ENCODE measurements at regions not wholly inside any gene's neighbourhood (a gene's known extent, or its start where the extent isn't known, plus 50 kb on each side); places are given as distances from the start of the nearest gene placed in this dataset.

DNA sequence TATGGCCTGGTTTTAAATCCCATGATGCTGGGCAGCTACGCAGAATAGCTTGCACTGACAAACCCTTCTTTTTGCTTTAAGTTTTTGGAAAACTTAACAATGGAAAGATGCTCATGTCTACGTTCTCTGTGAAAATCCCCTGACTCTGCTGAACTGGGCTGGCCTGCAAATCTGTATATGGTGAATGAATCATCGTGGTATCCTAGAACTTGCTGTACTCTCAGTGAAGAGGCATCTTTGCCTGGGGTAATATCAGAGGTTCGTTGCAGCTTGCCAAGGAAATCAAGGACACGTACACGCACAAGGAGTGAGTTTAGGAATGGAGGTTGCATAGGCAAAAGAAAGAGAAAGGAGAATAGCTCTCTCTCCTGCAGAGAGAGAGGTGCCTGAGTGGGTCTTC is 382.0 kb upstream of the ADARB2 start:
- no peak overlapping the region for H2BK20ac ChIP-seq (ENCODE audit: low read depth, low read length)
- in situ Hi-C loops (cut with MboI; ENCODE audit: low sequenced_read_pairs) (no loop called here), intact Hi-C loops (cut with micrococcal nuclease) (no loop called here), dilution Hi-C loops (cut with HindIII; ENCODE audit: low sequenced_read_pairs, unreplicated experiment) (no loop called here)
- CTCF ChIA-PET, result no interaction called here
- DNase-seq, result no peak
- H3K56ac ChIP-seq (ENCODE audit: extremely low read depth, insufficient read depth, low read length), result no peak overlapping the region
- H2AK9ac ChIP-seq (replicated peaks; ENCODE audit: low read depth, low read length, poor library complexity), result no peak overlapping the region
- H3K9me3 ChIP-seq (ENCODE audit: control insufficient read depth, insufficient read depth, low read length), result peaks cover 28% of the 10 kb centered on the region
- no peak overlapping the region for H3K23ac ChIP-seq (ENCODE audit: low read depth, low read length)
- no peak overlapping the region for H4K91ac ChIP-seq (ENCODE audit: insufficient read depth, low read depth, low read length)
- H3K79me1 ChIP-seq (ENCODE audit: low read depth in 1 of 2, low read length in 2 of 2), result no peaks in the 10 kb centered on the region
- TF ChIP-seq RAD21 (IDR thresholded peaks at IDR 0.05; ENCODE audit: low read length) (no peak), RFX5 (IDR thresholded peaks at IDR 0.05; ENCODE audit: low read depth, low read length) (no peak), NFE2L2 (IDR thresholded peaks at IDR 0.05; ENCODE audit: low read depth, low read length) (no peak), SMC3 (IDR thresholded peaks at IDR 0.05; ENCODE audit: low read depth, low read length) (no peak), CEBPB (IDR thresholded peaks at IDR 0.05; ENCODE audit: low read depth, low read length) (no peak), MAZ (IDR thresholded peaks at IDR 0.05; ENCODE audit: borderline replicate concordance, low read depth, low read length) (no peak), RCOR1 (IDR thresholded peaks at IDR 0.05; ENCODE audit: insufficient replicate concordance, low read length) (no peak), MAFK (IDR thresholded peaks at IDR 0.05; ENCODE audit: low read depth, low read length) (no peak), FOS (IDR thresholded peaks at IDR 0.05; ENCODE audit: low read depth, low read length) (no peak), CHD1 (IDR thresholded peaks at IDR 0.05; ENCODE audit: low read depth, low read length) (no peak), POLR2A (IDR thresholded peaks at IDR 0.05; ENCODE audit: low read depth, low read length) (no peak), MXI1 (IDR thresholded peaks at IDR 0.05; ENCODE audit: borderline replicate concordance, low read depth, low read length) (no peak), BHLHE40 (IDR thresholded peaks at IDR 0.05; ENCODE audit: low read depth, low read length) (no peak)
- TF ChIP-seq, protein P1, sequence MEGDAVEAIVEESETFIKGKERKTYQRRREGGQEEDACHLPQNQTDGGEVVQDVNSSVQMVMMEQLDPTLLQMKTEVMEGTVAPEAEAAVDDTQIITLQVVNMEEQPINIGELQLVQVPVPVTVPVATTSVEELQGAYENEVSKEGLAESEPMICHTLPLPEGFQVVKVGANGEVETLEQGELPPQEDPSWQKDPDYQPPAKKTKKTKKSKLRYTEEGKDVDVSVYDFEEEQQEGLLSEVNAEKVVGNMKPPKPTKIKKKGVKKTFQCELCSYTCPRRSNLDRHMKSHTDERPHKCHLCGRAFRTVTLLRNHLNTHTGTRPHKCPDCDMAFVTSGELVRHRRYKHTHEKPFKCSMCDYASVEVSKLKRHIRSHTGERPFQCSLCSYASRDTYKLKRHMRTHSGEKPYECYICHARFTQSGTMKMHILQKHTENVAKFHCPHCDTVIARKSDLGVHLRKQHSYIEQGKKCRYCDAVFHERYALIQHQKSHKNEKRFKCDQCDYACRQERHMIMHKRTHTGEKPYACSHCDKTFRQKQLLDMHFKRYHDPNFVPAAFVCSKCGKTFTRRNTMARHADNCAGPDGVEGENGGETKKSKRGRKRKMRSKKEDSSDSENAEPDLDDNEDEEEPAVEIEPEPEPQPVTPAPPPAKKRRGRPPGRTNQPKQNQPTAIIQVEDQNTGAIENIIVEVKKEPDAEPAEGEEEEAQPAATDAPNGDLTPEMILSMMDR (conservative IDR thresholded peaks at IDR 0.05; ENCODE audit: low read depth, low read length), result no peak
- TF ChIP-seq, protein P2, sequence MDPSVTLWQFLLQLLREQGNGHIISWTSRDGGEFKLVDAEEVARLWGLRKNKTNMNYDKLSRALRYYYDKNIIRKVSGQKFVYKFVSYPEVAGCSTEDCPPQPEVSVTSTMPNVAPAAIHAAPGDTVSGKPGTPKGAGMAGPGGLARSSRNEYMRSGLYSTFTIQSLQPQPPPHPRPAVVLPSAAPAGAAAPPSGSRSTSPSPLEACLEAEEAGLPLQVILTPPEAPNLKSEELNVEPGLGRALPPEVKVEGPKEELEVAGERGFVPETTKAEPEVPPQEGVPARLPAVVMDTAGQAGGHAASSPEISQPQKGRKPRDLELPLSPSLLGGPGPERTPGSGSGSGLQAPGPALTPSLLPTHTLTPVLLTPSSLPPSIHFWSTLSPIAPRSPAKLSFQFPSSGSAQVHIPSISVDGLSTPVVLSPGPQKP (IDR thresholded peaks at IDR 0.05; ENCODE audit: borderline replicate concordance, low read depth, low read length), result no peak
- TF ChIP-seq, protein P3, sequence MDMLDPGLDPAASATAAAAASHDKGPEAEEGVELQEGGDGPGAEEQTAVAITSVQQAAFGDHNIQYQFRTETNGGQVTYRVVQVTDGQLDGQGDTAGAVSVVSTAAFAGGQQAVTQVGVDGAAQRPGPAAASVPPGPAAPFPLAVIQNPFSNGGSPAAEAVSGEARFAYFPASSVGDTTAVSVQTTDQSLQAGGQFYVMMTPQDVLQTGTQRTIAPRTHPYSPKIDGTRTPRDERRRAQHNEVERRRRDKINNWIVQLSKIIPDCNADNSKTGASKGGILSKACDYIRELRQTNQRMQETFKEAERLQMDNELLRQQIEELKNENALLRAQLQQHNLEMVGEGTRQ (IDR thresholded peaks at IDR 0.05; ENCODE audit: low read depth, low read length), result no peak
- no peak overlapping the region for H3K14ac ChIP-seq (replicated peaks; ENCODE audit: low read depth, low read length)
- no peak overlapping the region for H2AK5ac ChIP-seq (ENCODE audit: low read depth, low read length)
- no peak overlapping the region for H2BK120ac ChIP-seq (ENCODE audit: low read depth, low read length)
- no peak overlapping the region for H2BK5ac ChIP-seq (ENCODE audit: low read depth, low read length, poor library complexity, severe bottlenecking)
- no peak overlapping the region for H3K4ac ChIP-seq (ENCODE audit: low read depth, low read length)
- no peaks in the 10 kb centered on the region for H3K36me3 ChIP-seq (ENCODE audit: control insufficient read depth, insufficient read depth, low read length)
- POLR2A ChIA-PET (ENCODE audit: unreplicated experiment), result no interaction called here
- no peak overlapping the region for H3K27ac ChIP-seq (ENCODE audit: insufficient read depth, low read length)
- WGBS, 2 experiments (ENCODE audit: extremely low coverage in 2 of 2, insufficient read length in 1 of 2), result no CpG with 5 or more reads among the region's 6 CpGs
- no peaks in the 10 kb centered on the region for H4K20me1 ChIP-seq (ENCODE audit: insufficient read depth, low read length)
- no peak overlapping the region for H3K18ac ChIP-seq (ENCODE audit: low read depth, low read length)
- no peak overlapping the region for H2BK15ac ChIP-seq (ENCODE audit: low read depth, low read length)
- H4K8ac ChIP-seq (ENCODE audit: low read depth in 2 of 2, low read length in 2 of 2), result no peak overlapping the region
- H3K4me2 ChIP-seq (ENCODE audit: low read depth, low read length), result no peak overlapping the region
- no peak overlapping the region for H2AFZ ChIP-seq (replicated peaks; ENCODE audit: low read length, poor library complexity)
- no peak for ATAC-seq (ENCODE audit: low read depth)
- no peak overlapping the region for H3K4me3 ChIP-seq (ENCODE audit: insufficient read depth, low read depth, low read length)
- H3K9me1 ChIP-seq (ENCODE audit: insufficient read depth, low read length), result no peaks in the 10 kb centered on the region
- no peak overlapping the region for H4K5ac ChIP-seq (ENCODE audit: low read depth, low read length)
- no TSS peak for BruUV-seq (replicated peaks)
- H3K4me1 ChIP-seq (ENCODE audit: control insufficient read depth, insufficient read depth, low read length), result no peaks in the 10 kb centered on the region
- H3K27me3 ChIP-seq (ENCODE audit: control insufficient read depth, insufficient read depth, low read length), result no peaks in the 10 kb centered on the region
- no peak overlapping the region for H3K9ac ChIP-seq (ENCODE audit: low read depth, low read length)
